A549 (cell line): ENCODE measurements at regions not wholly inside any gene's neighbourhood (a gene's known extent, or its start where the extent isn't known, plus 50 kb on each side); places are given as distances from the start of the nearest gene placed in this dataset.

Experiments
- BCL3 ChIP-seq: fragments of >200 bp; sonication (Bioruptor Twin); formaldehyde crosslinking; IDR thresholded peaks from 3 replicates; pipeline ENCODE4 v1.6.1; 2016
- CBX2 ChIP-seq: fragments of 200-600 bp; sonication (generic); IDR thresholded peaks from 2 replicates; pipeline ENCODE4 v1.6.1; 2016; ENCODE audit warnings: low read depth, mild to moderate bottlenecking, borderline replicate concordance
- CEBPB ChIP-seq, 2 experiments: fragments of >200 bp in 1 of 2; sonication (Bioruptor Twin) in 1 of 2; formaldehyde crosslinking in 1 of 2; IDR thresholded peaks; 2 replicates each; pipeline ENCODE4 v1.6.1; 2012 to 2016
- CHD2 ChIP-seq: fragments of 150-350 bp; IDR thresholded peaks from 2 replicates; pipeline ENCODE4 v1.6.1; 2014; ENCODE audit warnings: low read length; ENCODE audit not compliant: partially characterized antibody
- EP300 ChIP-seq, 2 experiments: fragments of >200 bp; sonication (Bioruptor Twin); formaldehyde crosslinking; IDR thresholded peaks; 2 replicates in 1 of 2; 3 replicates in 1 of 2; pipeline ENCODE4 v1.6.1; 2016 to 2017
- KDM1A ChIP-seq: fragments of 200-600 bp; sonication (generic); IDR thresholded peaks from 2 replicates; pipeline ENCODE4 v1.6.1; 2016; ENCODE audit warnings: low read depth, mild to moderate bottlenecking
- POLR2A ChIP-seq: IDR thresholded peaks from 2 replicates; pipeline ENCODE4 v1.6.1; 2012; ENCODE audit warnings: mild to moderate bottlenecking, low read length
- POLR2AphosphoS2 ChIP-seq: conservative IDR thresholded peaks from 2 replicates; pipeline ENCODE4 v1.6.1; 2012; ENCODE audit warnings: low read length, improper control_type of control experiment, inconsistent platforms
- RCOR1 ChIP-seq: fragments of 150-350 bp; IDR thresholded peaks from 2 replicates; pipeline ENCODE4 v1.6.1; 2014; ENCODE audit warnings: antibody characterized with exemption, low read length, low read depth
- TF ChIP-seq, protein P1 (sequence below): fragments of >200 bp; sonication (Bioruptor Twin); formaldehyde crosslinking; IDR thresholded peaks from 3 replicates; pipeline ENCODE4 v1.5.1; 2016
- TF ChIP-seq, protein P2 (sequence below): IDR thresholded peaks from 2 replicates; pipeline ENCODE4 v1.6.1; 2012; ENCODE audit warnings: low read depth, borderline replicate concordance
- TF ChIP-seq, protein P3 (sequence below): fragments of 450-650 bp; IDR thresholded peaks from 2 replicates; pipeline ENCODE4 v1.6.1; 2014; ENCODE audit warnings: antibody characterized with exemption
- TF ChIP-seq, protein P4 (sequence below): IDR thresholded peaks from 2 replicates; pipeline ENCODE4 v1.6.1; 2012

DNA sequence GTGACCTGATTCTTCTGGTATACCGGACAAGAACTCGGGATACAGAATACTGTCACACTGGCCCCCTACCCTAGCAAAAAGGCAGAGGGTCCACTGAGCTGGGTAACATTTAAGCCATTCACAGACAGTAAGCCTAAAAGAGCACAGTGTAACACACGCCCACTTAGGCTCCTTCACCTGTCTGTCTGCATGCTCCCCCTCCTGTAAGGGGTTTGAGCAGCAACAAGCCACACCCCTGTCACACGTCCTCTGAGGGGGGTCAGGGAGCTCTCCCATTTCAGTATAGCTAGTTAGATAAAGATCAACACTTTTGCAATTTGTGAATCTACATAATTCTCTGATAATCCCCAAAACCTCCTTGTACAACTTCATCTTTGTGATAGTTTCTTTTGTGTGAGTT is 586.3 kb upstream of the LMCD1 start:
- TF ChIP-seq, protein P1, sequence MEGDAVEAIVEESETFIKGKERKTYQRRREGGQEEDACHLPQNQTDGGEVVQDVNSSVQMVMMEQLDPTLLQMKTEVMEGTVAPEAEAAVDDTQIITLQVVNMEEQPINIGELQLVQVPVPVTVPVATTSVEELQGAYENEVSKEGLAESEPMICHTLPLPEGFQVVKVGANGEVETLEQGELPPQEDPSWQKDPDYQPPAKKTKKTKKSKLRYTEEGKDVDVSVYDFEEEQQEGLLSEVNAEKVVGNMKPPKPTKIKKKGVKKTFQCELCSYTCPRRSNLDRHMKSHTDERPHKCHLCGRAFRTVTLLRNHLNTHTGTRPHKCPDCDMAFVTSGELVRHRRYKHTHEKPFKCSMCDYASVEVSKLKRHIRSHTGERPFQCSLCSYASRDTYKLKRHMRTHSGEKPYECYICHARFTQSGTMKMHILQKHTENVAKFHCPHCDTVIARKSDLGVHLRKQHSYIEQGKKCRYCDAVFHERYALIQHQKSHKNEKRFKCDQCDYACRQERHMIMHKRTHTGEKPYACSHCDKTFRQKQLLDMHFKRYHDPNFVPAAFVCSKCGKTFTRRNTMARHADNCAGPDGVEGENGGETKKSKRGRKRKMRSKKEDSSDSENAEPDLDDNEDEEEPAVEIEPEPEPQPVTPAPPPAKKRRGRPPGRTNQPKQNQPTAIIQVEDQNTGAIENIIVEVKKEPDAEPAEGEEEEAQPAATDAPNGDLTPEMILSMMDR = no peak
- TF ChIP-seq EP300 (IDR thresholded peaks at IDR 0.05) (no peak), CEBPB (IDR thresholded peaks at IDR 0.05) (no peak), KDM1A (no peak), RCOR1 (no peak), BCL3 (no peak), CBX2 (no peak), POLR2A (no peak), POLR2AphosphoS2 (no peak), CHD2 (no peak)
- TF ChIP-seq, protein P2, sequence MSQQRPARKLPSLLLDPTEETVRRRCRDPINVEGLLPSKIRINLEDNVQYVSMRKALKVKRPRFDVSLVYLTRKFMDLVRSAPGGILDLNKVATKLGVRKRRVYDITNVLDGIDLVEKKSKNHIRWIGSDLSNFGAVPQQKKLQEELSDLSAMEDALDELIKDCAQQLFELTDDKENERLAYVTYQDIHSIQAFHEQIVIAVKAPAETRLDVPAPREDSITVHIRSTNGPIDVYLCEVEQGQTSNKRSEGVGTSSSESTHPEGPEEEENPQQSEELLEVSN = no peak
- TF ChIP-seq, protein P3, sequence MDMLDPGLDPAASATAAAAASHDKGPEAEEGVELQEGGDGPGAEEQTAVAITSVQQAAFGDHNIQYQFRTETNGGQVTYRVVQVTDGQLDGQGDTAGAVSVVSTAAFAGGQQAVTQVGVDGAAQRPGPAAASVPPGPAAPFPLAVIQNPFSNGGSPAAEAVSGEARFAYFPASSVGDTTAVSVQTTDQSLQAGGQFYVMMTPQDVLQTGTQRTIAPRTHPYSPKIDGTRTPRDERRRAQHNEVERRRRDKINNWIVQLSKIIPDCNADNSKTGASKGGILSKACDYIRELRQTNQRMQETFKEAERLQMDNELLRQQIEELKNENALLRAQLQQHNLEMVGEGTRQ = no peak
- TF ChIP-seq, protein P4, sequence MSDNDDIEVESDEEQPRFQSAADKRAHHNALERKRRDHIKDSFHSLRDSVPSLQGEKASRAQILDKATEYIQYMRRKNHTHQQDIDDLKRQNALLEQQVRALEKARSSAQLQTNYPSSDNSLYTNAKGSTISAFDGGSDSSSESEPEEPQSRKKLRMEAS = no peak
